Panc1 (cell line): ENCODE measurements at regions not wholly inside any gene's neighbourhood (a gene's known extent, or its start where the extent isn't known, plus 50 kb on each side); places are given as distances from the start of the nearest gene placed in this dataset.

Source experiments
- ATAC-seq: fragments of 200-7000 bp; cut with Tn5 transposase; 2 replicates; pipeline ENCODE4 v1.9.1; 2020; ENCODE audit warnings: mild to moderate bottlenecking, moderate library complexity
- BruUV-seq: library from RNA; stranded (reverse); fragments of 400-500 nt; replicated peaks from 2 replicates; lab custom pipeline; 2021; lab: Mats Ljungman, UMichigan
- CTCF ChIA-PET: fragments of 300-600 bp; sonication (Branson Sonifier 250); formaldehyde crosslinking; loops from one replicate; lab custom pipeline; 2022; ENCODE audit warnings: antibody characterized with exemption; lab: Charles Lee
- POLR2A ChIA-PET: fragments of 300-600 bp; sonication (Branson Sonifier 250); formaldehyde crosslinking; loops from one replicate; lab custom pipeline; 2022; ENCODE audit warnings: antibody characterized with exemption; lab: Charles Lee
- DNase-seq: peaks from one replicate; pipeline ENCODE4 v3.0.0-alpha.2; 2010; ENCODE audit warnings: low read depth, low spot score
- H3K27ac ChIP-seq: 2 replicates; pipeline ENCODE4 v1.5.1; 2011; ENCODE audit warnings: mild to moderate bottlenecking, low read length, inconsistent platforms
- H3K27me3 ChIP-seq: fragments of 200-500 bp; sonication (Bioruptor generic); 2 replicates; pipeline ENCODE4 v1.6.0; 2014; ENCODE audit warnings: low read length, inconsistent platforms; ENCODE audit not compliant: control insufficient read depth, insufficient read depth
- H3K36me3 ChIP-seq: fragments of 200-500 bp; sonication (Bioruptor generic); 2 replicates; pipeline ENCODE4 v1.5.1; 2014; ENCODE audit warnings: inconsistent platforms, mild to moderate bottlenecking, low read length, moderate library complexity; ENCODE audit not compliant: control insufficient read depth, insufficient read depth
- H3K4me1 ChIP-seq: 2 replicates; pipeline ENCODE4 v1.5.1; 2011; ENCODE audit warnings: inconsistent platforms, mild to moderate bottlenecking, low read length, moderate library complexity; ENCODE audit not compliant: control insufficient read depth, insufficient read depth
- H3K4me3 ChIP-seq, 2 experiments: 2 replicates each; pipeline ENCODE4 v1.5.1; 2011 to 2012; ENCODE audit warnings: low read depth in 2 of 2, low read length in 2 of 2, mild to moderate bottlenecking in 2 of 2, inconsistent platforms in 1 of 2, moderate library complexity in 1 of 2
- H3K9me3 ChIP-seq: fragments of 200-500 bp; sonication (Bioruptor generic); 2 replicates; pipeline ENCODE4 v1.5.1; 2014; ENCODE audit warnings: low read depth, mild to moderate bottlenecking, inconsistent platforms, low read length, moderate library complexity; ENCODE audit not compliant: control insufficient read depth, insufficient read depth
- CTCF ChIP-seq: fragments of 450-650 bp; IDR thresholded peaks from 2 replicates; pipeline ENCODE4 v1.5.1; 2017; ENCODE audit warnings: mild to moderate bottlenecking
- POLR2AphosphoS5 ChIP-seq: IDR thresholded peaks from 2 replicates; pipeline ENCODE4 v1.6.1; 2012; ENCODE audit warnings: mild to moderate bottlenecking, low read depth, low read length, moderate library complexity
- REST ChIP-seq, 2 experiments: IDR thresholded peaks; 2 replicates each; pipeline ENCODE4 v1.6.1; 2011 to 2012; ENCODE audit warnings: low read depth in 2 of 2, control low read depth in 1 of 2, low read length in 1 of 2, mild to moderate bottlenecking in 1 of 2, moderate library complexity in 1 of 2; ENCODE audit not compliant: insufficient read depth in 1 of 2
- SIN3A ChIP-seq: IDR thresholded peaks from 2 replicates; pipeline ENCODE4 v1.6.1; 2012; ENCODE audit warnings: low read depth, mild to moderate bottlenecking, low read length, moderate library complexity, borderline replicate concordance; ENCODE audit not compliant: insufficient read depth
- TCF7L2 ChIP-seq: IDR thresholded peaks from 2 replicates; pipeline ENCODE4 v1.6.1; 2011; ENCODE audit warnings: mild to moderate bottlenecking, low read depth, low read length, inconsistent platforms
- in situ Hi-C: cut with HindIII; loops from 2 replicates; pipeline ENCODE4 v1.10.0; 2016; ENCODE audit warnings: low sequenced_read_pairs, low pct_unique_long_range_greater_than_20kb
- intact Hi-C: fragments of 100-400 bp; cut with micrococcal nuclease; formaldehyde crosslinking; loops from one replicate; pipeline ENCODE4 v1.10.0; 2022; ENCODE audit not compliant: unreplicated experiment

- Histone ChIP-seq H3K4me1 (no peaks in the 10 kb centered on the region), H3K27me3 (no peaks in the 10 kb centered on the region), H3K27ac (no peak overlapping the region), H3K36me3 (no peaks in the 10 kb centered on the region), H3K4me3 (no peak overlapping the region), H3K9me3 (no peaks in the 10 kb centered on the region)
- in situ Hi-C loops (no loop called here), intact Hi-C loops (no loop called here)
- POLR2A ChIA-PET, result no interaction called here
- no TSS peak for BruUV-seq
- ATAC-seq (no peak), DNase-seq (no peak)
- no peak for TF ChIP-seq CTCF
- no peak for TF ChIP-seq POLR2AphosphoS5
- TF ChIP-seq TCF7L2, result no peak
- TF ChIP-seq REST (IDR thresholded peaks at IDR 0.05; ENCODE audit: insufficient read depth in 1 of 2, low read depth in 2 of 2, low read length in 1 of 2), result no peak
- TF ChIP-seq SIN3A, result no peak
- CTCF ChIA-PET, result no interaction called here
These were observed 190.7 kb downstream of the DUSP6 start for GRCh38 chr12:89161557-89161956.

- ATAC-seq (no peak), DNase-seq (no peak)
- TF ChIP-seq POLR2AphosphoS5 (no peak), SIN3A (no peak), TCF7L2 (no peak), REST (IDR thresholded peaks at IDR 0.05; ENCODE audit: insufficient read depth in 1 of 2, low read depth in 2 of 2, low read length in 1 of 2) (no peak), CTCF (no peak)
- H3K27ac ChIP-seq, result no peak overlapping the region
- H3K4me3 ChIP-seq, result no peak overlapping the region
- H3K4me1 ChIP-seq, result no peaks in the 10 kb centered on the region
- H3K9me3 ChIP-seq, result no peaks in the 10 kb centered on the region
- POLR2A ChIA-PET, result no interaction called here
- no peaks in the 10 kb centered on the region for H3K36me3 ChIP-seq
- intact Hi-C loops (no loop called here), in situ Hi-C loops (no loop called here)
- CTCF ChIA-PET, result no interaction called here
- no TSS peak for BruUV-seq
- H3K27me3 ChIP-seq, result no peaks in the 10 kb centered on the region
These were observed 191.6 kb downstream of the DUSP6 start for GRCh38 chr12:89160716-89161123.
